ENCODE measurements at regions not wholly inside any gene's neighbourhood (a gene's known extent, or its start where the extent isn't known, plus 50 kb on each side); places are given as distances from the start of the nearest gene placed in this dataset.

- Histone ChIP-seq H3K9ac (ENCODE audit: insufficient read length) (no peak overlapping the region), H3K9me3 (ENCODE audit: low read depth, low read length) (no peaks in the 10 kb centered on the region), H3K36me3 (ENCODE audit: insufficient read depth, low read length) (no peaks in the 10 kb centered on the region), H3K27ac (no peak overlapping the region), H3K4me3 (no peak overlapping the region)
- no peak for DNase-seq (ENCODE audit: low read depth, low spot score)
- TF ChIP-seq POLR2AphosphoS5 (IDR thresholded peaks at IDR 0.05; ENCODE audit: borderline replicate concordance, low read depth, low read length) = no peak
- TF ChIP-seq FOXP2 (optimal IDR thresholded peaks at IDR 0.05; ENCODE audit: control extremely low read depth, extremely low read length, insufficient read depth) = no peak
- TF ChIP-seq EZH2 (IDR thresholded peaks at IDR 0.05) = no peak
Observed at GRCh38 chr16:64475627-64476351, 646.1 kb downstream of the CDH11 start.

GRCh38 chr16:64470916-64471315, 650.9 kb downstream of the CDH11 start:
- Histone ChIP-seq H3K27ac (no peak overlapping the region), H3K9me3 (ENCODE audit: low read depth, low read length) (no peaks in the 10 kb centered on the region), H3K9ac (ENCODE audit: insufficient read length) (no peak overlapping the region), H3K36me3 (ENCODE audit: insufficient read depth, low read length) (no peaks in the 10 kb centered on the region), H3K4me3 (no peak overlapping the region)
- no peak for DNase-seq (ENCODE audit: low read depth, low spot score)
- TF ChIP-seq EZH2 (IDR thresholded peaks at IDR 0.05) = no peak
- TF ChIP-seq FOXP2 (optimal IDR thresholded peaks at IDR 0.05; ENCODE audit: control extremely low read depth, extremely low read length, insufficient read depth) = no peak
- TF ChIP-seq POLR2AphosphoS5 (IDR thresholded peaks at IDR 0.05; ENCODE audit: borderline replicate concordance, low read depth, low read length) = no peak

GRCh38 chr16:64469906-64470702, 651.8 kb downstream of the CDH11 start:
- H3K9ac ChIP-seq (ENCODE audit: insufficient read length) = no peak overlapping the region
- no peak for DNase-seq (ENCODE audit: low read depth, low spot score)
- H3K9me3 ChIP-seq (ENCODE audit: low read depth, low read length) = no peaks in the 10 kb centered on the region
- no peak for TF ChIP-seq POLR2AphosphoS5 (IDR thresholded peaks at IDR 0.05; ENCODE audit: borderline replicate concordance, low read depth, low read length)
- TF ChIP-seq FOXP2 (optimal IDR thresholded peaks at IDR 0.05; ENCODE audit: control extremely low read depth, extremely low read length, insufficient read depth) = no peak
- TF ChIP-seq EZH2 (IDR thresholded peaks at IDR 0.05) = no peak
- H3K27ac ChIP-seq = no peak overlapping the region
- no peak overlapping the region for H3K4me3 ChIP-seq
- no peaks in the 10 kb centered on the region for H3K36me3 ChIP-seq (ENCODE audit: insufficient read depth, low read length)

DNA sequence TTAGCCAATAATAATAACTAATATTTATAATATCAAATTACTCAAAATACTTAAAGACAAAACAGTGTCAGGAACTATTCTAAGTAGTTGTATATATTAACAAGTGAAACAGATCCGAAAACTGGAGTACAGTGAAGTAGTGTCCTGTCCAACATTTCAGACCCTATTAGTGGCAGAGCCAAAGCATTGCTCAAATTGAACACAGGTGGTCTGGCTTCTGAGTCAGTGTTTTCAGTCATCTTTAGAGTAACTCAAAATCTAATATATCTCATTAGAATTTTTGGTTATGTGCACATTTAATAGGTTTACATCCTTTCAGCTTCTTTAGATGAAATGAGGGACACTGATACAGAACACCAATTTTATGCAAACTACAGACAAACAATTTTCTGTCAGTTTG, 652.5 kb downstream of the CDH11 start:
- no peaks in the 10 kb centered on the region for H3K36me3 ChIP-seq (ENCODE audit: insufficient read depth, low read length)
- no peak overlapping the region for H3K9ac ChIP-seq (ENCODE audit: insufficient read length)
- DNase-seq (ENCODE audit: low read depth, low spot score) = no peak
- no peaks in the 10 kb centered on the region for H3K9me3 ChIP-seq (ENCODE audit: low read depth, low read length)
- TF ChIP-seq FOXP2 (optimal IDR thresholded peaks at IDR 0.05; ENCODE audit: control extremely low read depth, extremely low read length, insufficient read depth) (no peak), EZH2 (IDR thresholded peaks at IDR 0.05) (no peak), POLR2AphosphoS5 (IDR thresholded peaks at IDR 0.05; ENCODE audit: borderline replicate concordance, low read depth, low read length) (no peak)
- no peak overlapping the region for H3K27ac ChIP-seq
- no peak overlapping the region for H3K4me3 ChIP-seq

GRCh38 chr16:64468515-64469090, 653.3 kb downstream of the CDH11 start:
- no peak overlapping the region for H3K4me3 ChIP-seq
- H3K27ac ChIP-seq = no peak overlapping the region
- TF ChIP-seq EZH2 (IDR thresholded peaks at IDR 0.05) = no peak
- no peak for TF ChIP-seq FOXP2 (optimal IDR thresholded peaks at IDR 0.05; ENCODE audit: control extremely low read depth, extremely low read length, insufficient read depth)
- TF ChIP-seq POLR2AphosphoS5 (IDR thresholded peaks at IDR 0.05; ENCODE audit: borderline replicate concordance, low read depth, low read length) = no peak

DNA sequence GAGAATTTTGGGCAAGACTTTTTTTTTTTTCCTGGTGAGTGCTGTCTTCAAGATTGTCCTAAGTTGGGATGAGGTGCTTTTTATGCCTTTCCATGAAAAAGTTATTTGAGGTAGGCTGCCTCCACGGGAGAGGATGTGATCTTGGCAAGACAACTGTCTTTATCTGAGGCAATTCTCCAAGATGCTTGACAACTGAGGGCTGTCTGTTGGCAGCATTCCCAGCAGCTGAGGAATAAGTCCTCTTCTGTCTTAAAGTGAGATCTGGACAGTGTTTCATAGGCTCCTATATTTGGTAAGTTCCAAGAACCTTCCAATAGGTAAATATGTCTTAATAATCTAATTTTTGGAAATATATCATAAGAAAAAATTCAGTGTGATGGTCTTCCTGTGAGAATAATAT, 662.0 kb downstream of the CDH11 start:
- Histone ChIP-seq H3K9me3 (ENCODE audit: low read depth, low read length) (no peaks in the 10 kb centered on the region), H3K27ac (no peak overlapping the region), H3K4me3 (no peak overlapping the region), H3K9ac (ENCODE audit: insufficient read length) (no peak overlapping the region), H3K36me3 (ENCODE audit: insufficient read depth, low read length) (no peaks in the 10 kb centered on the region)
- no peak for DNase-seq (ENCODE audit: low read depth, low spot score)
- no peak for TF ChIP-seq FOXP2 (optimal IDR thresholded peaks at IDR 0.05; ENCODE audit: control extremely low read depth, extremely low read length, insufficient read depth)
- no peak for TF ChIP-seq POLR2AphosphoS5 (IDR thresholded peaks at IDR 0.05; ENCODE audit: borderline replicate concordance, low read depth, low read length)
- no peak for TF ChIP-seq EZH2 (IDR thresholded peaks at IDR 0.05)

More at GRCh38 chr16:64468515-64469090, 653.3 kb downstream of the CDH11 start:
- no peaks in the 10 kb centered on the region for H3K9me3 ChIP-seq (ENCODE audit: low read depth, low read length)
- H3K36me3 ChIP-seq (ENCODE audit: insufficient read depth, low read length) = no peaks in the 10 kb centered on the region
- H3K9ac ChIP-seq (ENCODE audit: insufficient read length) = no peak overlapping the region
- DNase-seq (ENCODE audit: low read depth, low spot score) = no peak

DNA sequence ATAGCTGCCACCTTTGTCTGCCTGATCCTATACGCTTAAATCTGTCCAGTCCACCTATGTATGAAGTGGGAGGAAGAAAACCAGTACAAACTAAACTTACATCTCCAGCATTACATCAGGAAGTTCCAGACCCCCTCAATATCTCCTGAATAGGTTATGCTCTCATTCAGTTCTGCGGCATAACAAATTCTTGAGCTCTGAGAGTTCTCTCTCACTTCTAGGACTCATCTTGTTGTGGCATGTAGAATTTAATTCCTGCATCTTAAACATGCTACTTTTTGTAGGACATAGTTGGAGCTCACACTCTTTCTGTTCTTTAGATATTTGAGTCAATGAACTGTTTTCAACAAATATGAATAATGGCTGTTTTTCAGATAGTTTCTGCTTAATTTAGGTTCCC, 662.5 kb downstream of the CDH11 start:
- Histone ChIP-seq H3K9me3 (ENCODE audit: low read depth, low read length) (no peaks in the 10 kb centered on the region), H3K9ac (ENCODE audit: insufficient read length) (no peak overlapping the region), H3K27ac (no peak overlapping the region), H3K4me3 (no peak overlapping the region), H3K36me3 (ENCODE audit: insufficient read depth, low read length) (no peaks in the 10 kb centered on the region)
- no peak for DNase-seq (ENCODE audit: low read depth, low spot score)
- no peak for TF ChIP-seq POLR2AphosphoS5 (IDR thresholded peaks at IDR 0.05; ENCODE audit: borderline replicate concordance, low read depth, low read length)
- TF ChIP-seq EZH2 (IDR thresholded peaks at IDR 0.05) = no peak
- no peak for TF ChIP-seq FOXP2 (optimal IDR thresholded peaks at IDR 0.05; ENCODE audit: control extremely low read depth, extremely low read length, insufficient read depth)

DNA sequence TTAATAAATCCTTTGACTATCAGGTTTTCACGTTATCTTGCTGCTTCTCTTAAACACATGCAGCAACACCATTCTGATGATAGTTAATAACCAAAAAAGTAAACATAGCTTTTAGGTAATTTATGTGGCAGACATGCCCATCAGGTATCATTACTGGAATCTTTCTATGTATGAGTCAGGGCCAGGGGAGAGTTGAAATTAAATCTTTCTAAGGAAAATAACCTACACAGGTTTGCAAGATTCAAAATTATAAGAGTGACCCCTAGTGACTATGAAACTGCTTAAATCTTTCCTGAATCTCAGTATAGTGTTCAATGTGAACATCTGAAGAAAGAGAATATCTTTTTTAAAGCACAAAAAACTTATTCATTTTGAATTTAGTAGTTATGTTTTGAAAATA, 666.6 kb downstream of the CDH11 start:
- no peak for DNase-seq (ENCODE audit: low read depth, low spot score)
- TF ChIP-seq POLR2AphosphoS5 (IDR thresholded peaks at IDR 0.05; ENCODE audit: borderline replicate concordance, low read depth, low read length) (no peak), EZH2 (IDR thresholded peaks at IDR 0.05) (no peak), FOXP2 (optimal IDR thresholded peaks at IDR 0.05; ENCODE audit: control extremely low read depth, extremely low read length, insufficient read depth) (no peak)
- Histone ChIP-seq H3K27ac (no peak overlapping the region), H3K4me3 (no peak overlapping the region), H3K9ac (ENCODE audit: insufficient read length) (no peak overlapping the region), H3K9me3 (ENCODE audit: low read depth, low read length) (no peaks in the 10 kb centered on the region), H3K36me3 (ENCODE audit: insufficient read depth, low read length) (no peaks in the 10 kb centered on the region)

Data from SK-N-MC (cell line).